A673 (cell line): ENCODE measurements at regions not wholly inside any gene's neighbourhood (a gene's known extent, or its start where the extent isn't known, plus 50 kb on each side); places are given as distances from the start of the nearest gene placed in this dataset.

Experiments
- BruUV-seq: library from RNA; stranded (reverse); fragments of 400-500 nt; replicated peaks from 2 replicates; lab custom pipeline; 2021; lab: Mats Ljungman, UMichigan
- CTCF ChIA-PET: fragments of 300-600 bp; sonication (Branson Sonifier 250); formaldehyde crosslinking; loops from one replicate; lab custom pipeline; 2022; ENCODE audit warnings: antibody characterized with exemption; lab: Charles Lee
- POLR2A ChIA-PET: fragments of 300-600 bp; sonication (Branson Sonifier 250); formaldehyde crosslinking; loops from one replicate; lab custom pipeline; 2022; ENCODE audit warnings: antibody characterized with exemption; ENCODE audit not compliant: low non-redundant PET; lab: Charles Lee
- DNase-seq: peaks from one replicate; pipeline ENCODE4 v3.0.0-alpha.2; 2015; ENCODE audit warnings: low spot score
- H3K27ac ChIP-seq: fragments of 200-600 bp; sonication (generic); 2 replicates; pipeline ENCODE4 v1.5.1; 2016; ENCODE audit warnings: mixed run types, low read depth, mild to moderate bottlenecking, mixed read lengths, antibody characterized with exemption, low read length; ENCODE audit not compliant: poor library complexity, severe bottlenecking
- H3K27me3 ChIP-seq: fragments of 200-600 bp; sonication (generic); replicated peaks from 2 replicates; pipeline ENCODE4 v1.6.1; 2017; ENCODE audit warnings: mixed run types, low read depth, mild to moderate bottlenecking, mixed read lengths, antibody characterized with exemption, low read length; ENCODE audit not compliant: insufficient read depth, poor library complexity
- H3K36me3 ChIP-seq: fragments of 200-600 bp; sonication (generic); 2 replicates; pipeline ENCODE4 v1.6.1; 2016; ENCODE audit warnings: mixed run types, mild to moderate bottlenecking, mixed read lengths, antibody characterized with exemption, low read length; ENCODE audit not compliant: insufficient read depth, poor library complexity, severe bottlenecking
- H3K4me1 ChIP-seq: fragments of 200-600 bp; sonication (generic); 2 replicates; pipeline ENCODE4 v1.6.1; 2017; ENCODE audit warnings: mixed run types, mild to moderate bottlenecking, mixed read lengths, antibody characterized with exemption, low read length; ENCODE audit not compliant: insufficient read depth, poor library complexity, severe bottlenecking
- H3K4me3 ChIP-seq: fragments of 200-600 bp; sonication (generic); 2 replicates; pipeline ENCODE4 v1.5.1; 2016; ENCODE audit warnings: low read depth, mixed run types, mild to moderate bottlenecking, mixed read lengths, low read length; ENCODE audit not compliant: poor library complexity, severe bottlenecking
- H3K9me3 ChIP-seq: fragments of 200-600 bp; sonication (generic); 2 replicates; pipeline ENCODE4 v1.6.1; 2016; ENCODE audit warnings: mixed run types, low read depth, mild to moderate bottlenecking, mixed read lengths, antibody characterized with exemption, low read length; ENCODE audit not compliant: poor library complexity, severe bottlenecking
- CTCF ChIP-seq: fragments of 300-800, 200-600 bp; sonication (generic); conservative IDR thresholded peaks from 2 replicates; pipeline ENCODE4 v1.5.1; 2017; ENCODE audit warnings: low read depth, mild to moderate bottlenecking, antibody characterized with exemption, low read length, moderate library complexity, mixed read lengths
- EZH2 ChIP-seq: fragments of 200-600 bp; sonication (generic); IDR thresholded peaks from 2 replicates; pipeline ENCODE4 v1.6.1; 2017; ENCODE audit warnings: borderline replicate concordance, low read depth, mild to moderate bottlenecking, mixed read lengths, antibody characterized with exemption, low read length; ENCODE audit not compliant: poor library complexity, severe bottlenecking
- intact Hi-C: fragments of 100-400 bp; cut with micrococcal nuclease; formaldehyde crosslinking; loops from one replicate; pipeline ENCODE4 v1.10.0; 2022; ENCODE audit not compliant: unreplicated experiment

- intact Hi-C loops: loop anchor here (10.0 kb wide), 1 partner anchor 138 kb away; no protein-coding TSS in a partner anchor
Measured at GRCh38 chr9:107632661-107633060, 143.1 kb upstream of the KLF4 start.

GRCh38 chr9:107632216-107632615 is 142.6 kb upstream of the KLF4 start:
- H3K4me1 ChIP-seq: no peaks in the 10 kb centered on the region
- intact Hi-C loops: loop anchor here (10.0 kb wide), 1 partner anchor 137 kb away; no protein-coding TSS in a partner anchor
- no peak for DNase-seq
- TF ChIP-seq EZH2 (no peak), CTCF (no peak)
- ChIA-PET POLR2A (no interaction called here), CTCF (no interaction called here)
- no peaks in the 10 kb centered on the region for H3K9me3 ChIP-seq
- no peaks in the 10 kb centered on the region for H3K36me3 ChIP-seq
- H3K27me3 ChIP-seq: no peaks in the 10 kb centered on the region
- BruUV-seq: no TSS peak
- no peak overlapping the region for H3K4me3 ChIP-seq
- H3K27ac ChIP-seq: no peak overlapping the region

More at GRCh38 chr9:107632661-107633060, 143.1 kb upstream of the KLF4 start:
- BruUV-seq: no TSS peak
- no peak for DNase-seq
- H3K27ac ChIP-seq: no peak overlapping the region
- ChIA-PET CTCF (no interaction called here), POLR2A (no interaction called here)
- H3K27me3 ChIP-seq: no peaks in the 10 kb centered on the region
- H3K4me1 ChIP-seq: no peaks in the 10 kb centered on the region
- no peak overlapping the region for H3K4me3 ChIP-seq
- H3K9me3 ChIP-seq: no peaks in the 10 kb centered on the region
- TF ChIP-seq CTCF (no peak), EZH2 (no peak)
- H3K36me3 ChIP-seq: no peaks in the 10 kb centered on the region

GRCh38 chr9:107631788-107632187 is 142.2 kb upstream of the KLF4 start:
- Histone ChIP-seq H3K9me3 (no peaks in the 10 kb centered on the region), H3K4me3 (no peak overlapping the region), H3K36me3 (no peaks in the 10 kb centered on the region), H3K4me1 (no peaks in the 10 kb centered on the region), H3K27ac (no peak overlapping the region), H3K27me3 (no peaks in the 10 kb centered on the region)
- ChIA-PET POLR2A (no interaction called here), CTCF (no interaction called here)
- no TSS peak for BruUV-seq
- TF ChIP-seq CTCF: no peak
- TF ChIP-seq EZH2: no peak
- intact Hi-C loops: loop anchor here (10.0 kb wide), 1 partner anchor 137 kb away; no protein-coding TSS in a partner anchor
- DNase-seq: no peak
